WTC11 (cell line): ENCODE measurements at regions not wholly inside any gene's neighbourhood (a gene's known extent, or its start where the extent isn't known, plus 50 kb on each side); places are given as distances from the start of the nearest gene placed in this dataset.

ENCODE experiments used
- ATAC-seq: fragments of 200-7000 bp; cut with Tn5 transposase; 2 replicates; pipeline ENCODE4 v1.10.0; 2021; ENCODE audit warnings: mild to moderate bottlenecking, moderate library complexity
- CTCF ChIA-PET: fragments of 300-600 bp; sonication (Branson Sonifier 250); formaldehyde crosslinking; loops from one replicate; lab custom pipeline; 2021; ENCODE audit warnings: antibody characterized with exemption; lab: Charles Lee
- POLR2A ChIA-PET: fragments of 350-600 bp; sonication (Branson Sonifier 250); formaldehyde crosslinking; loops from one replicate; lab custom pipeline; 2021; ENCODE audit warnings: antibody characterized with exemption; lab: Charles Lee
- DNase-seq: peaks from one replicate; pipeline ENCODE4 v3.0.0; 2021; ENCODE audit warnings: low spot score
- H3K27ac Mint-ChIP-seq: 2 replicates; pipeline ENCODE4 v1.8.0; 2021; ENCODE audit warnings: mixed read lengths
- H3K27me3 Mint-ChIP-seq: 2 replicates; pipeline ENCODE4 v1.8.0; 2021; ENCODE audit warnings: low read depth, mild to moderate bottlenecking, moderate library complexity, mixed read lengths
- H3K36me3 Mint-ChIP-seq: 2 replicates; pipeline ENCODE4 v1.8.0; 2021; ENCODE audit warnings: mixed read lengths
- H3K4me1 Mint-ChIP-seq: 2 replicates; pipeline ENCODE4 v1.8.0; 2022; ENCODE audit warnings: mixed read lengths
- H3K4me3 Mint-ChIP-seq: 2 replicates; pipeline ENCODE4 v1.8.0; 2021; ENCODE audit warnings: mild to moderate bottlenecking, moderate library complexity, mixed read lengths
- H3K9me3 Mint-ChIP-seq: 2 replicates; pipeline ENCODE4 v1.8.0; 2021; ENCODE audit warnings: mixed read lengths
- CDX4 ChIP-seq: fragments of 250-450 bp; sonication (Bioruptor Pico); IDR thresholded peaks from 2 replicates; pipeline ENCODE4 v1.9.0; 2021; ENCODE audit warnings: moderate library complexity, mild to moderate bottlenecking, inconsistent platforms, borderline replicate concordance
- CREB1 ChIP-seq: sonication (generic); formaldehyde crosslinking; IDR thresholded peaks from 2 replicates; pipeline ENCODE4 v1.8.0; 2023; ENCODE audit warnings: mild to moderate bottlenecking, missing genetic modification reagents
- EMX1 ChIP-seq: fragments of 250-450 bp; sonication (Bioruptor Pico); IDR thresholded peaks from 2 replicates; pipeline ENCODE4 v1.8.0; 2021; ENCODE audit warnings: mild to moderate bottlenecking
- FOXJ3 ChIP-seq: sonication (generic); formaldehyde crosslinking; IDR thresholded peaks from 2 replicates; pipeline ENCODE4 v1.9.0; 2021; ENCODE audit warnings: missing genetic modification reagents, mild to moderate bottlenecking, borderline replicate concordance
- GABPB1 ChIP-seq: sonication (generic); formaldehyde crosslinking; IDR thresholded peaks from 2 replicates; pipeline ENCODE4 v1.8.1; 2023; ENCODE audit warnings: mild to moderate bottlenecking, missing genetic modification reagents
- HMGA2 ChIP-seq: fragments of 250-450 bp; sonication (Bioruptor Pico); IDR thresholded peaks from 2 replicates; pipeline ENCODE4 v1.4.0; 2021; ENCODE audit warnings: mild to moderate bottlenecking, moderate library complexity
- HMGXB4 ChIP-seq: sonication (generic); formaldehyde crosslinking; IDR thresholded peaks from 2 replicates; pipeline ENCODE4 v1.8.1; 2023; ENCODE audit warnings: mild to moderate bottlenecking, moderate library complexity, missing genetic modification reagents
- MLX ChIP-seq: sonication (generic); formaldehyde crosslinking; IDR thresholded peaks from 2 replicates; pipeline ENCODE4 v1.8.1; 2023; ENCODE audit warnings: mild to moderate bottlenecking, missing genetic modification reagents, moderate library complexity
- MXD4 ChIP-seq: fragments of 250-450 bp; sonication (Bioruptor Pico); IDR thresholded peaks from 2 replicates; pipeline ENCODE4 v1.8.0; 2021; ENCODE audit warnings: mild to moderate bottlenecking, moderate library complexity, borderline replicate concordance
- NR1H2 ChIP-seq: sonication (generic); formaldehyde crosslinking; IDR thresholded peaks from 2 replicates; pipeline ENCODE4 v1.9.0; 2021; ENCODE audit warnings: mild to moderate bottlenecking, moderate library complexity, missing genetic modification reagents
- PRDM15 ChIP-seq: sonication (generic); formaldehyde crosslinking; IDR thresholded peaks from 2 replicates; pipeline ENCODE4 v1.8.0; 2022; ENCODE audit warnings: missing genetic modification reagents
- TEAD1 ChIP-seq: sonication (generic); formaldehyde crosslinking; IDR thresholded peaks from 2 replicates; pipeline ENCODE4 v1.8.0; 2022; ENCODE audit warnings: mild to moderate bottlenecking, missing genetic modification reagents
- TEAD4 ChIP-seq: sonication (generic); formaldehyde crosslinking; IDR thresholded peaks from 2 replicates; pipeline ENCODE4 v1.8.0; 2022; ENCODE audit warnings: mild to moderate bottlenecking, missing genetic modification reagents
- TP53 ChIP-seq: sonication (generic); formaldehyde crosslinking; IDR thresholded peaks from 2 replicates; pipeline ENCODE4 v1.8.1; 2023; ENCODE audit warnings: mild to moderate bottlenecking, missing genetic modification reagents
- ZBTB21 ChIP-seq: sonication (generic); formaldehyde crosslinking; IDR thresholded peaks from 2 replicates; pipeline ENCODE4 v1.8.1; 2023; ENCODE audit warnings: mild to moderate bottlenecking, missing genetic modification reagents, borderline replicate concordance
- ZNF138 ChIP-seq: sonication (generic); formaldehyde crosslinking; conservative IDR thresholded peaks from 2 replicates; pipeline ENCODE4 v1.8.1; 2022; ENCODE audit warnings: mild to moderate bottlenecking, moderate library complexity, missing genetic modification reagents
- ZNF219 ChIP-seq: sonication (generic); formaldehyde crosslinking; IDR thresholded peaks from 2 replicates; pipeline ENCODE4 v1.8.0; 2023; ENCODE audit warnings: missing genetic modification reagents, mild to moderate bottlenecking, borderline replicate concordance
- ZNF317 ChIP-seq: sonication (generic); formaldehyde crosslinking; IDR thresholded peaks from 2 replicates; pipeline ENCODE4 v1.8.1; 2023; ENCODE audit warnings: low read depth, mild to moderate bottlenecking, moderate library complexity, missing genetic modification reagents, borderline replicate concordance
- ZNF423 ChIP-seq: fragments of 250-450 bp; sonication (Bioruptor Pico); IDR thresholded peaks from 2 replicates; pipeline ENCODE4 v2.1.2; 2022; ENCODE audit warnings: mild to moderate bottlenecking, moderate library complexity
- TF ChIP-seq, protein P1 (sequence below): sonication (generic); formaldehyde crosslinking; conservative IDR thresholded peaks from 2 replicates; pipeline ENCODE4 v1.8.1; 2022; ENCODE audit warnings: mild to moderate bottlenecking, missing genetic modification reagents
- TF ChIP-seq, protein P2 (sequence below): sonication (generic); formaldehyde crosslinking; IDR thresholded peaks from 2 replicates; pipeline ENCODE4 v1.8.1; 2022; ENCODE audit warnings: low read depth, mild to moderate bottlenecking, moderate library complexity, missing genetic modification reagents, borderline replicate concordance
- TF ChIP-seq, protein P3 (sequence below): fragments of 200-600 bp; IDR thresholded peaks from 2 replicates; pipeline ENCODE4 v1.8.0; 2022; ENCODE audit warnings: antibody characterized with exemption
- TF ChIP-seq, protein P4 (sequence below): sonication (generic); formaldehyde crosslinking; IDR thresholded peaks from 2 replicates; pipeline ENCODE4 v1.8.1; 2023; ENCODE audit warnings: mild to moderate bottlenecking, missing genetic modification reagents, moderate library complexity

DNA sequence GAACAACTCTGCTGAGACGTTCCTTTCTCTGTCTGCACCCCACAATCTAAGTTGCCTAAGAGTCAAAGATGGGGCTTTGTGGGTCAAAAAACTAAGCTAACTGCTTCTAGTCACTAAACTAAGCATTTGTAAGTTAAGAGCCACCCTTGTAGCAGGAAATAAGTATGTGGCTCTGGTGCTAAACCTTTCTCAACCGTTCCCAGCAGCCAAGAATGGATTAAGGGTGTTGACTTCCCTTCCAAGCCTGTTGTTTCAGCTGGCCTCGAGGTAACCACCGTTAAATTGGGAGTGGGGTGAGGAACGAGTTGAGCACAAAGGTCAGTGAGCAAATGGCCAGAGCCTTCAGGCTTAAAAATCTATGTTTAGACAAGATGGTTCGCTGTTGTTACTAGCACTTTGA, 169.1 kb downstream of the TRIM33 start:
- Mint-ChIP-seq H3K36me3 (no peaks in the 10 kb centered on the region), H3K27me3 (peaks cover 32% of the 10 kb centered on the region), H3K27ac (no peak overlapping the region), H3K4me1 (peaks cover 9% of the 10 kb centered on the region), H3K4me3 (no peak overlapping the region), H3K9me3 (peaks cover 15% of the 10 kb centered on the region)
- ATAC-seq (no peak), DNase-seq (no peak)
- TF ChIP-seq ZBTB21 (CRISPR knock-in tag) (no peak), ZNF317 (CRISPR knock-in tag) (no peak), ZNF423 (CRISPR knock-in tag) (no peak), CDX4 (CRISPR knock-in tag) (no peak), NR1H2 (CRISPR knock-in tag) (no peak), EMX1 (no peak), TEAD4 (CRISPR knock-in tag) (no peak), MLX (no peak), ZNF138 (CRISPR knock-in tag) (no peak), GABPB1 (CRISPR knock-in tag) (no peak), PRDM15 (CRISPR knock-in tag) (no peak)
- TF ChIP-seq, protein P1, sequence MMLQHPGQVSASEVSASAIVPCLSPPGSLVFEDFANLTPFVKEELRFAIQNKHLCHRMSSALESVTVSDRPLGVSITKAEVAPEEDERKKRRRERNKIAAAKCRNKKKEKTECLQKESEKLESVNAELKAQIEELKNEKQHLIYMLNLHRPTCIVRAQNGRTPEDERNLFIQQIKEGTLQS, result no peak
- TF ChIP-seq, protein P2, sequence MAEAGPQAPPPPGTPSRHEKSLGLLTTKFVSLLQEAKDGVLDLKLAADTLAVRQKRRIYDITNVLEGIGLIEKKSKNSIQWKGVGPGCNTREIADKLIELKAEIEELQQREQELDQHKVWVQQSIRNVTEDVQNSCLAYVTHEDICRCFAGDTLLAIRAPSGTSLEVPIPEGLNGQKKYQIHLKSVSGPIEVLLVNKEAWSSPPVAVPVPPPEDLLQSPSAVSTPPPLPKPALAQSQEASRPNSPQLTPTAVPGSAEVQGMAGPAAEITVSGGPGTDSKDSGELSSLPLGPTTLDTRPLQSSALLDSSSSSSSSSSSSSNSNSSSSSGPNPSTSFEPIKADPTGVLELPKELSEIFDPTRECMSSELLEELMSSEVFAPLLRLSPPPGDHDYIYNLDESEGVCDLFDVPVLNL (CRISPR knock-in tag), result no peak
- TF ChIP-seq, protein P3, sequence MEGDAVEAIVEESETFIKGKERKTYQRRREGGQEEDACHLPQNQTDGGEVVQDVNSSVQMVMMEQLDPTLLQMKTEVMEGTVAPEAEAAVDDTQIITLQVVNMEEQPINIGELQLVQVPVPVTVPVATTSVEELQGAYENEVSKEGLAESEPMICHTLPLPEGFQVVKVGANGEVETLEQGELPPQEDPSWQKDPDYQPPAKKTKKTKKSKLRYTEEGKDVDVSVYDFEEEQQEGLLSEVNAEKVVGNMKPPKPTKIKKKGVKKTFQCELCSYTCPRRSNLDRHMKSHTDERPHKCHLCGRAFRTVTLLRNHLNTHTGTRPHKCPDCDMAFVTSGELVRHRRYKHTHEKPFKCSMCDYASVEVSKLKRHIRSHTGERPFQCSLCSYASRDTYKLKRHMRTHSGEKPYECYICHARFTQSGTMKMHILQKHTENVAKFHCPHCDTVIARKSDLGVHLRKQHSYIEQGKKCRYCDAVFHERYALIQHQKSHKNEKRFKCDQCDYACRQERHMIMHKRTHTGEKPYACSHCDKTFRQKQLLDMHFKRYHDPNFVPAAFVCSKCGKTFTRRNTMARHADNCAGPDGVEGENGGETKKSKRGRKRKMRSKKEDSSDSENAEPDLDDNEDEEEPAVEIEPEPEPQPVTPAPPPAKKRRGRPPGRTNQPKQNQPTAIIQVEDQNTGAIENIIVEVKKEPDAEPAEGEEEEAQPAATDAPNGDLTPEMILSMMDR, result no peak
- ChIA-PET POLR2A (no interaction called here), CTCF (no interaction called here)

- Mint-ChIP-seq H3K36me3 (no peaks in the 10 kb centered on the region), H3K4me1 (peaks cover 6% of the 10 kb centered on the region), H3K4me3 (no peak overlapping the region), H3K9me3 (peaks cover 19% of the 10 kb centered on the region), H3K27ac (no peak overlapping the region), H3K27me3 (peaks cover 31% of the 10 kb centered on the region)
- POLR2A ChIA-PET, result no interaction called here
- ATAC-seq (no peak), DNase-seq (no peak)
- CTCF ChIA-PET, result no interaction called here
- TF ChIP-seq FOXJ3 (CRISPR knock-in tag), result no peak
- TF ChIP-seq MXD4 (CRISPR knock-in tag), result no peak
- no peak for TF ChIP-seq CREB1 (CRISPR knock-in tag)
- no peak for TF ChIP-seq ZNF138 (CRISPR knock-in tag)
- TF ChIP-seq ZNF219 (CRISPR knock-in tag), result no peak
- no peak for TF ChIP-seq ZBTB21 (CRISPR knock-in tag)
- no peak for TF ChIP-seq HMGXB4 (CRISPR knock-in tag)
- TF ChIP-seq, protein P4, sequence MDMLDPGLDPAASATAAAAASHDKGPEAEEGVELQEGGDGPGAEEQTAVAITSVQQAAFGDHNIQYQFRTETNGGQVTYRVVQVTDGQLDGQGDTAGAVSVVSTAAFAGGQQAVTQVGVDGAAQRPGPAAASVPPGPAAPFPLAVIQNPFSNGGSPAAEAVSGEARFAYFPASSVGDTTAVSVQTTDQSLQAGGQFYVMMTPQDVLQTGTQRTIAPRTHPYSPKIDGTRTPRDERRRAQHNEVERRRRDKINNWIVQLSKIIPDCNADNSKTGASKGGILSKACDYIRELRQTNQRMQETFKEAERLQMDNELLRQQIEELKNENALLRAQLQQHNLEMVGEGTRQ (CRISPR knock-in tag), result no peak
- TF ChIP-seq HMGA2 (CRISPR knock-in tag), result no peak
- TF ChIP-seq TEAD1 (CRISPR knock-in tag), result no peak
- no peak for TF ChIP-seq TP53
- no peak for TF ChIP-seq NR1H2 (CRISPR knock-in tag)
Observed at GRCh38 chr1:114341299-114341698, 169.7 kb downstream of the TRIM33 start.
